GM23248 (cell line): ENCODE measurements at regions not wholly inside any gene's neighbourhood (a gene's known extent, or its start where the extent isn't known, plus 50 kb on each side); places are given as distances from the start of the nearest gene placed in this dataset.

Experiments
- EZH2 ChIP-seq: fragments of 200-600 bp; sonication (generic); IDR thresholded peaks from 2 replicates; pipeline ENCODE4 v1.6.1; 2018; ENCODE audit warnings: antibody characterized with exemption, mild to moderate bottlenecking; ENCODE audit not compliant: insufficient read depth, poor library complexity, severe bottlenecking
- EZH2phosphoT487 ChIP-seq: fragments of 200-600 bp; sonication (generic); IDR thresholded peaks from 2 replicates; pipeline ENCODE4 v1.6.1; 2018; ENCODE audit warnings: antibody characterized with exemption, moderate library complexity, mild to moderate bottlenecking, low read depth; ENCODE audit not compliant: insufficient read depth

DNA sequence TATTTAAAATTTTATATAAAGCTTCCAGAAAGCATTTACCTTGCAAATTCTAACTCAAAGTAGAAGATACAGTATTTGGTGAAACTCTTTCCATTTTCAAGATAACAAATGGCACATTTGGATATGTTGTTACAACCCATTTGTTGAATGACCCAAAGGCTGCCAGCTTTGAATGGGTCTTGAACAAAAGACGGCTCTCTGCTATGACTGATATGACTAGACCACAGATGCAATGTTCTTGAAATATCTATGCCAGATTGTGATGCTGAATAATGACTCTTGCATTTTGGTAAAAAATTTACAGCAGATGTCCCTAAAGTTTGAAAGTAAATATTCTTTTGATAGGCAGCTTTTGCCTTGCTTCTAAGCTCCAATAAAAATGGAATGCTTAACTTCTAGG lies 99.6 kb downstream of the HTR1B start:
- TF ChIP-seq EZH2phosphoT487 (no peak), EZH2 (no peak)
